MCF 10A (cell line): ENCODE measurements at regions not wholly inside any gene's neighbourhood (a gene's known extent, or its start where the extent isn't known, plus 50 kb on each side); places are given as distances from the start of the nearest gene placed in this dataset.

Source experiments
- BruUV-seq: library from RNA; stranded (reverse); fragments of 400-500 nt; replicated peaks from 2 replicates; lab custom pipeline; 2021; lab: Mats Ljungman, UMichigan
- CTCF ChIA-PET: fragments of 300-600 bp; sonication (Branson Sonifier 250); formaldehyde crosslinking; extraction: SDS; loops from one replicate; lab custom pipeline; 2021; ENCODE audit warnings: antibody characterized with exemption, inconsistent platforms; lab: Yijun Ruan, JAX
- POLR2A ChIA-PET: fragments of 300-600, 350-650 bp; sonication (Branson Sonifier 250); formaldehyde crosslinking; extraction: SDS; loops from one replicate; lab custom pipeline; 2020; ENCODE audit warnings: antibody characterized with exemption, inconsistent platforms; lab: Yijun Ruan, JAX
- DNase-seq: peaks from one replicate; pipeline ENCODE4 v3.0.0-alpha.2; 2018; ENCODE audit not compliant: unreplicated experiment
- H3K27ac Mint-ChIP-seq: one replicate; pipeline ENCODE4 v1.8.0; 2022; ENCODE audit warnings: mild to moderate bottlenecking, low read depth, mixed read lengths; ENCODE audit not compliant: unreplicated experiment
- H3K27me3 Mint-ChIP-seq: one replicate; pipeline ENCODE4 v1.8.0; 2022; ENCODE audit warnings: mixed read lengths; ENCODE audit not compliant: insufficient read depth, unreplicated experiment
- H3K36me3 Mint-ChIP-seq: one replicate; pipeline ENCODE4 v1.8.0; 2022; ENCODE audit warnings: mild to moderate bottlenecking, moderate library complexity, mixed read lengths; ENCODE audit not compliant: insufficient read depth, unreplicated experiment
- H3K4me1 Mint-ChIP-seq: one replicate; pipeline ENCODE4 v1.8.0; 2022; ENCODE audit warnings: mixed read lengths; ENCODE audit not compliant: insufficient read depth, unreplicated experiment
- H3K4me3 Mint-ChIP-seq: one replicate; pipeline ENCODE4 v1.8.0; 2022; ENCODE audit warnings: mild to moderate bottlenecking, moderate library complexity, mixed read lengths; ENCODE audit not compliant: unreplicated experiment
- H3K9me3 Mint-ChIP-seq: one replicate; pipeline ENCODE4 v1.8.0; 2022; ENCODE audit warnings: mixed read lengths; ENCODE audit not compliant: unreplicated experiment
- intact Hi-C: fragments of 100-400 bp; cut with micrococcal nuclease; formaldehyde crosslinking; loops from 2 replicates; pipeline ENCODE4 v1.14.1; 2022
- TF ChIP-seq, protein P1 (sequence below): fragments of 200-600 bp; IDR thresholded peaks from one replicate; pipeline ENCODE4 v1.8.0; 2022; ENCODE audit warnings: antibody characterized with exemption, mild to moderate bottlenecking; ENCODE audit not compliant: unreplicated experiment

DNA sequence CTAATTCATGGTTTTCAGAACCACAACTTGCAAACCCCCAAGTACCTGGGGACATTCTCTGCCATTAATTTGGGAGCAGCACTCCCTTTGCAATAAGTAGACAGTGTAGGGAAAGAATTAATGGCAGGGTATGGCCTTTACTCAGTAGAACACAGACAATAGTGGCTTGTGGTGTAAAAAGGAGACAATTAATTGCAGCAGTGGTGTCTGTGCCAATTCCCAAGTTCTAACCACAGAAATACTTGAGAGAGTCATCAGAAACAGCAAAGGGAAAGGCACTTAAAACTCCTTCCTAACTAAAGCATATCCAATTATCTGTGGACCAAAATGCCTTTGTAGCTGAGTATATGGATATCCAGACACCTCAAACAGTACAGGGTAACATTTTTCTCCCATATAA lies 257.6 kb upstream of the POU3F2 start:
- Mint-ChIP-seq H3K4me1 (no peaks in the 10 kb centered on the region), H3K27me3 (peaks cover 26% of the 10 kb centered on the region), H3K36me3 (no peaks in the 10 kb centered on the region), H3K9me3 (no peaks in the 10 kb centered on the region), H3K27ac (no peak overlapping the region), H3K4me3 (no peak overlapping the region)
- no peak for DNase-seq
- no TSS peak for BruUV-seq
- POLR2A ChIA-PET: no interaction called here
- TF ChIP-seq, protein P1, sequence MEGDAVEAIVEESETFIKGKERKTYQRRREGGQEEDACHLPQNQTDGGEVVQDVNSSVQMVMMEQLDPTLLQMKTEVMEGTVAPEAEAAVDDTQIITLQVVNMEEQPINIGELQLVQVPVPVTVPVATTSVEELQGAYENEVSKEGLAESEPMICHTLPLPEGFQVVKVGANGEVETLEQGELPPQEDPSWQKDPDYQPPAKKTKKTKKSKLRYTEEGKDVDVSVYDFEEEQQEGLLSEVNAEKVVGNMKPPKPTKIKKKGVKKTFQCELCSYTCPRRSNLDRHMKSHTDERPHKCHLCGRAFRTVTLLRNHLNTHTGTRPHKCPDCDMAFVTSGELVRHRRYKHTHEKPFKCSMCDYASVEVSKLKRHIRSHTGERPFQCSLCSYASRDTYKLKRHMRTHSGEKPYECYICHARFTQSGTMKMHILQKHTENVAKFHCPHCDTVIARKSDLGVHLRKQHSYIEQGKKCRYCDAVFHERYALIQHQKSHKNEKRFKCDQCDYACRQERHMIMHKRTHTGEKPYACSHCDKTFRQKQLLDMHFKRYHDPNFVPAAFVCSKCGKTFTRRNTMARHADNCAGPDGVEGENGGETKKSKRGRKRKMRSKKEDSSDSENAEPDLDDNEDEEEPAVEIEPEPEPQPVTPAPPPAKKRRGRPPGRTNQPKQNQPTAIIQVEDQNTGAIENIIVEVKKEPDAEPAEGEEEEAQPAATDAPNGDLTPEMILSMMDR: no peak
- CTCF ChIA-PET: no interaction called here
- intact Hi-C loops: no loop called here

DNA sequence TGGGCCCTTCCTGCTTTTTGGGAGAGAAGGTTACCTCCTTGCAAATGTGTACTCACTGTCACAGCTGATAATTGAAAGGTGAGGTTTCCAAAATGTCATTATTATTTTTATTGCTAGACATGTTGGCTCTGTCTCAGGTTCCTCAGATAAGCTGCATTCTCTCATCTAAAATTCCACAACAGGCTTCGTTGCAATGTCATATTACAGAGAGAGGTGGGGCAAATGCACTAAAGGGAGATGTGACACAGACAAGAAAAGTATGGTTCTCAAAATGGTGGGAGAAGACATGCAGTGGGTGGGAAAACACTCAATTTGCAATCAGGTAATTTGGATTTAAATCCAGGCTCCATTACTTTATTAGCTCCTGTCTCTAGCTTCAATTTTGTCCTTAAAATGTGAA lies 256.4 kb upstream of the POU3F2 start:
- no TSS peak for BruUV-seq
- no peaks in the 10 kb centered on the region for H3K9me3 Mint-ChIP-seq
- H3K4me3 Mint-ChIP-seq: no peak overlapping the region
- TF ChIP-seq, protein P1: no peak
- H3K36me3 Mint-ChIP-seq: no peaks in the 10 kb centered on the region
- H3K4me1 Mint-ChIP-seq: no peaks in the 10 kb centered on the region
- CTCF ChIA-PET: no interaction called here
- no peak for DNase-seq
- no peak overlapping the region for H3K27ac Mint-ChIP-seq
- POLR2A ChIA-PET: no interaction called here
- intact Hi-C loops: no loop called here
- H3K27me3 Mint-ChIP-seq: peaks cover 26% of the 10 kb centered on the region

DNA sequence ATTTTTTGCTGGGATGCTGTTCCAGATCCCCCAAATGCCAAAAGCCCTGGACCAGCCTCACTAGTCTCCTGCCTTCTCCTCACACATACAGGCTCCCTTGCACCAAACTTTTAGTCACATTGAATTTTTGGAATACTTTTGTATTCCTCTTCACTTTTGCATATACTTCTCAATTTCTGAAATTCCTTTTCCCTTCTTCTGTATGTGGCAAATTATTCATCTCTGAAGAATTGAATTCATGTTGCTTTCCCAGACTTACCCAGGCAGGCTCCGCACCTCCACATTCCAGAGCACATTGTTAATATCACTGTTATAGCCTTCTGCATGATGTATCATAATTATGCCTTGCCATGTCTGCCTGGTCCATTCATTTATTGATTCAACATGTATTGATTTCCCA lies 255.3 kb upstream of the POU3F2 start:
- Mint-ChIP-seq H3K27me3 (peaks cover 26% of the 10 kb centered on the region), H3K9me3 (no peaks in the 10 kb centered on the region), H3K27ac (no peak overlapping the region), H3K4me3 (no peak overlapping the region), H3K36me3 (no peaks in the 10 kb centered on the region), H3K4me1 (no peaks in the 10 kb centered on the region)
- intact Hi-C loops: no loop called here
- DNase-seq: no peak
- no TSS peak for BruUV-seq
- ChIA-PET POLR2A (no interaction called here), CTCF (interaction anchor here (0.7 kb wide), 1 partner anchor 23 kb away, joined by 4 read pairs; no protein-coding TSS in a partner anchor)
- TF ChIP-seq, protein P1: no peak

DNA sequence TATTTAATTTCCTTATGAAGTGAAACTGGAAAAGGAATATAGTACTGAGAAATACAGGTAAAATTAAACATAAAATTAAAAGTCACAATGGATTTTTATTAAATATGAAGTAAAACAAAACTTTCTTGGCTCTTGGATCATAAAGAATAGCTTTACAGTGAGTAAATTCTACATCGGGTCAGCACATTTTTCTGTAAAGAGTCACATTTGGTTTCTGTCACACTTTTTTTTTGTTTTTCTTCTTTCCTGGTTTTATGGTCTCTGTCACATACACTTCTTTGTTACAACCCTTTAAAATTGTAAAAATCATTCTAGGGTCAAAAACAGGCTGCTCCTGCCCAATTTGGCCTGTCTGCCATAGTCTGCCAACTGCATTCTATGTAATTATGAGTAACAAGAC lies 254.4 kb upstream of the POU3F2 start:
- CTCF ChIA-PET: interaction anchor here (0.7 kb wide), 1 partner anchor 24 kb away, joined by 4 read pairs; no protein-coding TSS in a partner anchor
- Mint-ChIP-seq H3K4me1 (no peaks in the 10 kb centered on the region), H3K36me3 (no peaks in the 10 kb centered on the region), H3K9me3 (no peaks in the 10 kb centered on the region), H3K27me3 (peaks cover 26% of the 10 kb centered on the region), H3K4me3 (no peak overlapping the region), H3K27ac (no peak overlapping the region)
- TF ChIP-seq, protein P1: no peak
- intact Hi-C loops: no loop called here
- BruUV-seq: no TSS peak
- DNase-seq: no peak
- POLR2A ChIA-PET: no interaction called here
